H1 (cell line): ENCODE measurements at regions not wholly inside any gene's neighbourhood (a gene's known extent, or its start where the extent isn't known, plus 50 kb on each side); places are given as distances from the start of the nearest gene placed in this dataset.

Source experiments
- CTCF ChIA-PET: fragments of 300-600 bp; sonication (Branson Sonifier 250); formaldehyde crosslinking; loops from one replicate; lab custom pipeline; 2021; ENCODE audit not compliant: partially characterized antibody; lab: Charles Lee
- POLR2A ChIA-PET: fragments of 300-600 bp; sonication (Branson Sonifier 250); formaldehyde crosslinking; loops from one replicate; lab custom pipeline; 2021; ENCODE audit warnings: inconsistent platforms; ENCODE audit not compliant: partially characterized antibody; lab: Charles Lee
- DNase-seq, 2 experiments: peaks; one replicate each; pipeline versions ENCODE4 v3.0.0 to v3.0.0-alpha.2; 2010 to 2022; ENCODE audit warnings: low spot score in 2 of 2, low read depth in 1 of 2, mixed read lengths in 1 of 2
- FAIRE-seq: peaks from 2 replicates; lab custom pipeline; 2011; peaks lifted over from hg19 to GRCh38; lab: Jason Lieb, UNC
- H2AFZ ChIP-seq: 2 replicates; pipeline ENCODE4 v1.8.1; 2012; ENCODE audit warnings: low read length, inconsistent platforms
- H2AK5ac ChIP-seq: 2 replicates; pipeline ENCODE4 v1.6.1; 2013; ENCODE audit warnings: low read depth, low read length
- H2BK120ac ChIP-seq: replicated peaks from 2 replicates; pipeline ENCODE3; 2013; ENCODE audit warnings: low read depth, low read length, inconsistent platforms
- H2BK12ac ChIP-seq: 2 replicates; pipeline ENCODE4 v1.6.1; 2013; ENCODE audit warnings: low read depth, low read length
- H2BK15ac ChIP-seq: 2 replicates; pipeline ENCODE4 v1.6.1; 2013; ENCODE audit warnings: low read length
- H2BK20ac ChIP-seq: 2 replicates; pipeline ENCODE4 v1.6.1; 2013; ENCODE audit warnings: low read length
- H2BK5ac ChIP-seq: 2 replicates; pipeline ENCODE4 v1.6.1; 2013; ENCODE audit warnings: low read depth, low read length
- H3K14ac ChIP-seq: 2 replicates; pipeline ENCODE4 v1.6.1; 2013; ENCODE audit warnings: inconsistent platforms; ENCODE audit not compliant: insufficient read length
- H3K18ac ChIP-seq: 2 replicates; pipeline ENCODE4 v1.6.1; 2013; ENCODE audit warnings: low read length; ENCODE audit errors: extremely low read depth
- H3K23ac ChIP-seq: 2 replicates; pipeline ENCODE4 v1.6.1; 2013; ENCODE audit warnings: inconsistent platforms; ENCODE audit not compliant: insufficient read length
- H3K23me2 ChIP-seq: 2 replicates; pipeline ENCODE4 v1.6.1; 2013; ENCODE audit warnings: low read depth, low read length
- H3K27ac ChIP-seq: 2 replicates; pipeline ENCODE4 v1.6.1; 2011; ENCODE audit warnings: low read depth, low read length, inconsistent platforms
- H3K27me3 ChIP-seq, 4 experiments: replicated peaks in 1 of 4; 1 replicate in 1 of 4; 2 replicates in 3 of 4; pipeline versions ENCODE4 v1.6.1 to v1.8.1; 2011 to 2013; ENCODE audit warnings: low read length in 3 of 4, mild to moderate bottlenecking in 3 of 4, inconsistent platforms in 2 of 4, mixed read lengths in 2 of 4, moderate library complexity in 1 of 4; ENCODE audit not compliant: control insufficient read depth in 3 of 4, insufficient read depth in 3 of 4; ENCODE audit errors: extremely low read depth in 1 of 4
- H3K36me3 ChIP-seq, 4 experiments: 2 replicates each; pipeline versions ENCODE4 v1.6.1 to v1.8.1; 2011 to 2013; ENCODE audit warnings: mild to moderate bottlenecking in 4 of 4, low read length in 3 of 4, moderate library complexity in 2 of 4, control low read depth in 1 of 4, inconsistent platforms in 1 of 4; ENCODE audit not compliant: insufficient read depth in 4 of 4, control insufficient read depth in 2 of 4
- H3K4ac ChIP-seq: replicated peaks from 2 replicates; pipeline ENCODE3; 2013; ENCODE audit warnings: low read length, low read depth, mixed read lengths, inconsistent platforms; ENCODE audit not compliant: insufficient read length
- H3K4me1 ChIP-seq, 4 experiments: replicated peaks in 1 of 4; 1 replicate in 1 of 4; 2 replicates in 3 of 4; pipeline versions ENCODE4 v1.6.1 to v1.8.1; 2011 to 2013; ENCODE audit warnings: low read length in 3 of 4, inconsistent platforms in 2 of 4, mixed read lengths in 1 of 4; ENCODE audit not compliant: insufficient read depth in 4 of 4, control insufficient read depth in 3 of 4
- H3K4me2 ChIP-seq, 2 experiments: 2 replicates each; pipeline versions ENCODE4 v1.6.1 to v1.8.1; 2011 to 2013; ENCODE audit warnings: low read depth in 2 of 2, low read length in 2 of 2, control low read depth in 1 of 2, inconsistent platforms in 1 of 2, mild to moderate bottlenecking in 1 of 2; ENCODE audit not compliant: insufficient read depth in 1 of 2
- H3K4me3 ChIP-seq, 4 experiments: fragments of 200-600, 300-600 bp in 1 of 4; sonication (generic), shearing (Covaris generic), sonication (Bioruptor Twin) in 1 of 4; 2 replicates each; pipeline versions ENCODE4 v1.5.1 to v1.8.1; 2011 to 2016; ENCODE audit warnings: low read length in 4 of 4, low read depth in 3 of 4, control low read depth in 2 of 4, inconsistent platforms in 2 of 4, mild to moderate bottlenecking in 2 of 4, mixed read lengths in 1 of 4, moderate library complexity in 1 of 4; ENCODE audit not compliant: insufficient read depth in 2 of 4; ENCODE audit errors: extremely low read depth in 1 of 4
- H3K56ac ChIP-seq: replicated peaks from 2 replicates; pipeline ENCODE3; 2013; ENCODE audit warnings: low read depth, mild to moderate bottlenecking, mixed read lengths, low read length, inconsistent platforms; ENCODE audit not compliant: insufficient read length
- H3K79me1 ChIP-seq: 2 replicates; pipeline ENCODE4 v1.6.1; 2013; ENCODE audit warnings: low read depth, low read length, control low read depth
- H3K79me2 ChIP-seq, 2 experiments: 2 replicates each; pipeline versions ENCODE4 v1.6.1 to v1.8.1; 2012 to 2013; ENCODE audit warnings: low read length in 2 of 2, mild to moderate bottlenecking in 2 of 2, inconsistent platforms in 1 of 2; ENCODE audit not compliant: insufficient read depth in 2 of 2, control insufficient read depth in 1 of 2
- H3K9ac ChIP-seq, 4 experiments: replicated peaks in 1 of 4; 1 replicate in 1 of 4; 2 replicates in 3 of 4; pipeline versions ENCODE4 v1.6.1 to v1.8.1; 2011 to 2013; ENCODE audit warnings: low read depth in 3 of 4, low read length in 3 of 4, control low read depth in 2 of 4, mild to moderate bottlenecking in 2 of 4, moderate library complexity in 2 of 4, inconsistent platforms in 1 of 4; ENCODE audit errors: extremely low read depth in 1 of 4
- H3K9me3 ChIP-seq, 2 experiments: 2 replicates each; pipeline versions ENCODE4 v1.6.1 to v1.8.1; 2012 to 2013; ENCODE audit warnings: mild to moderate bottlenecking in 2 of 2, moderate library complexity in 2 of 2, control low read depth in 1 of 2, inconsistent platforms in 1 of 2, low read depth in 1 of 2, low read length in 1 of 2, mixed read lengths in 1 of 2; ENCODE audit not compliant: insufficient read depth in 2 of 2
- H4K20me1 ChIP-seq, 2 experiments: replicated peaks in 1 of 2; 2 replicates each; pipeline versions ENCODE3 to v1.8.1; 2011 to 2013; ENCODE audit warnings: inconsistent platforms in 2 of 2, low read length in 2 of 2, mild to moderate bottlenecking in 1 of 2; ENCODE audit not compliant: insufficient read depth in 2 of 2, control insufficient read depth in 1 of 2
- H4K5ac ChIP-seq: 2 replicates; pipeline ENCODE4 v1.6.1; 2013; ENCODE audit warnings: low read length, low read depth, mixed read lengths, inconsistent platforms; ENCODE audit not compliant: insufficient read length
- H4K8ac ChIP-seq: 2 replicates; pipeline ENCODE4 v1.8.0; 2013; ENCODE audit warnings: mild to moderate bottlenecking, moderate library complexity, low read length, inconsistent platforms; ENCODE audit not compliant: insufficient read depth; ENCODE audit errors: extremely low read depth
- H4K91ac ChIP-seq: replicated peaks from 2 replicates; pipeline ENCODE3; 2013; ENCODE audit warnings: low read length, mixed read lengths, inconsistent platforms; ENCODE audit not compliant: insufficient read length
- CEBPB ChIP-seq: IDR thresholded peaks from 2 replicates; pipeline ENCODE4 v1.6.1; 2012; ENCODE audit warnings: low read depth, low read length
- CREB1 ChIP-seq: IDR thresholded peaks from 2 replicates; pipeline ENCODE4 v1.6.1; 2012; ENCODE audit warnings: inconsistent platforms
- CTBP2 ChIP-seq: IDR thresholded peaks from 2 replicates; pipeline ENCODE4 v1.7.0; 2011; ENCODE audit warnings: borderline replicate concordance, mild to moderate bottlenecking, moderate library complexity, mixed read lengths, low read length; ENCODE audit not compliant: insufficient read depth, insufficient read length
- CTCF ChIP-seq, 3 experiments: IDR thresholded peaks; 1 replicate in 2 of 3; 2 replicates in 1 of 3; pipeline versions ENCODE4 v1.5.1 to v1.6.1; 2011; ENCODE audit warnings: low read length in 3 of 3, mild to moderate bottlenecking in 3 of 3, inconsistent platforms in 2 of 3, low read depth in 1 of 3, moderate library complexity in 1 of 3; ENCODE audit not compliant: insufficient read depth in 1 of 3; ENCODE audit errors: control extremely low read depth in 1 of 3
- FOSL1 ChIP-seq: IDR thresholded peaks from 2 replicates; pipeline ENCODE4 v1.6.1; 2011; ENCODE audit warnings: mild to moderate bottlenecking, low read depth, low read length, moderate library complexity; ENCODE audit not compliant: insufficient read depth
- KDM4A ChIP-seq: IDR thresholded peaks from one replicate; pipeline ENCODE4 v1.7.1; 2012; ENCODE audit warnings: low read depth, mild to moderate bottlenecking, moderate library complexity, low read length, inconsistent platforms; ENCODE audit not compliant: severe bottlenecking
- PHF8 ChIP-seq: fragments of 200-600 bp; sonication (generic); conservative IDR thresholded peaks from 2 replicates; pipeline ENCODE4 v1.7.1; 2012; ENCODE audit warnings: low read depth, mild to moderate bottlenecking, inconsistent platforms, low read length, moderate library complexity
- RAD21 ChIP-seq, 2 experiments: IDR thresholded peaks in 1 of 2; conservative IDR thresholded peaks in 1 of 2; 2 replicates each; pipeline ENCODE4 v1.6.1; 2011; ENCODE audit warnings: low read depth in 2 of 2, low read length in 2 of 2, improper control_type of control experiment in 1 of 2, inconsistent platforms in 1 of 2, mild to moderate bottlenecking in 1 of 2, moderate library complexity in 1 of 2
- RBBP5 ChIP-seq: IDR thresholded peaks from 2 replicates; pipeline ENCODE4 v1.7.1; 2012; ENCODE audit warnings: low read depth, mild to moderate bottlenecking, inconsistent platforms, low read length, moderate library complexity, borderline replicate concordance
- SP4 ChIP-seq: IDR thresholded peaks from 2 replicates; pipeline ENCODE4 v1.6.1; 2012; ENCODE audit warnings: low read length, inconsistent platforms
- TAF7 ChIP-seq: optimal IDR thresholded peaks from 2 replicates; pipeline ENCODE3; 2011; ENCODE audit warnings: low read depth, mild to moderate bottlenecking, inconsistent platforms, low read length, moderate library complexity, borderline replicate concordance
- WGBS, 2 experiments: shearing (Covaris generic) in 1 of 2; methylation state at CpG; one replicate each; pipeline versions ENCODE4 v1.1.6 to v1.1.7; 2013 to 2015; ENCODE audit warnings: low lambda C conversion rate in 2 of 2, mixed read lengths in 2 of 2, inconsistent platforms in 1 of 2, low coverage in 1 of 2, missing lambda C conversion rate in 1 of 2; ENCODE audit not compliant: insufficient replicate concordance in 2 of 2, insufficient coverage in 1 of 2, insufficient read length in 1 of 2; ENCODE audit errors: extremely low coverage in 1 of 2, missing lambda C conversion rate in 1 of 2; 5-methylcytosine and 5-hydroxymethylcytosine counted together

- DNase-seq, result no peak
These were observed 80.6 kb downstream of the PBDC1 start for GRCh38 chrX:76253432-76253831.

More at GRCh38 chrX:76253432-76253831, 80.6 kb downstream of the PBDC1 start:
- CTCF ChIA-PET, result interaction anchor here (0.6 to 1.5 kb wide), 6 partner anchors 93 to 830 kb away, joined by 3 to 5 read pairs (median 4); no protein-coding TSS in a partner anchor
- Histone ChIP-seq H3K23me2 (no peaks in the 10 kb centered on the region), H3K27ac (no peak overlapping the region), H3K79me2 (no peaks in the 10 kb centered on the region), H3K56ac (no peak overlapping the region), H4K20me1 (no peaks in the 10 kb centered on the region), H3K14ac (no peak overlapping the region), H3K9ac (no peak overlapping the region), H3K79me1 (no peaks in the 10 kb centered on the region), H3K9me3 (no peaks in the 10 kb centered on the region), H2BK20ac (no peak overlapping the region), H3K18ac (no peak overlapping the region), H2AK5ac (no peak overlapping the region), H3K23ac (no peak overlapping the region), H3K36me3 (no peaks in the 10 kb centered on the region), H2BK12ac (no peak overlapping the region), H4K91ac (no peak overlapping the region), H3K4ac (no peak overlapping the region), H3K4me3 (no peak overlapping the region), H3K4me2 (no peak overlapping the region), H2BK5ac (no peak overlapping the region), H3K4me1 (no peaks in the 10 kb centered on the region), H2BK15ac (no peak overlapping the region), H4K5ac (no peak overlapping the region), H3K27me3 (no peaks in the 10 kb centered on the region), H2AFZ (peak overlapping the region; percentile 62; the same call in 1 of the 2 replicates), H4K8ac (no peak overlapping the region), H2BK120ac (no peak overlapping the region)
- POLR2A ChIA-PET, result interaction anchor here (0.8 to 1.8 kb wide), 2 partner anchors 79 to 94 kb away, joined by 3 to 5 read pairs; no protein-coding TSS in a partner anchor
- TF ChIP-seq RAD21 (IDR thresholded peaks at IDR 0.05 in 1 of 2, conservative IDR thresholded peaks at IDR 0.05 in 1 of 2; ENCODE audit: low read depth in 2 of 2, low read length in 2 of 2), result peak; percentile 81 to 85
- no peak for TF ChIP-seq CTBP2
- no peak for TF ChIP-seq KDM4A
- no peak for TF ChIP-seq CEBPB
- no peak for TF ChIP-seq FOSL1
- TF ChIP-seq RBBP5, result no peak
- TF ChIP-seq SP4, result no peak
- TF ChIP-seq TAF7, result peak; percentile 34
- peak in 2 of 3 experiments; percentile 51 to 56; a peak in 3 of 4 replicates for TF ChIP-seq CTCF (IDR thresholded peaks at IDR 0.05; ENCODE audit: control extremely low read depth in 1 of 3, insufficient read depth in 1 of 3, low read depth in 1 of 3, low read length in 3 of 3)
- TF ChIP-seq PHF8, result no peak
- no peak for TF ChIP-seq CREB1
- WGBS, 2 experiments, result 25% methylated on average over 3 of the region's 3 CpGs; no CpG with 5 or more reads in 1 of the 2 experiments
- FAIRE-seq, result peak; percentile 80
